Adrenal gland (tissue), 9 donors: ENCODE measurements at regions not wholly inside any gene's neighbourhood (a gene's known extent, or its start where the extent isn't known, plus 50 kb on each side); places are given as distances from the start of the nearest gene placed in this dataset.

Experiments
- DNase-seq, 7 donors: peaks; one replicate each; pipeline ENCODE4 v3.0.0-alpha.2; 2019 to 2020
- H3K27ac ChIP-seq, 5 donors: fragments of 200-600 bp; sonication (generic) in 4 of 5; 1 replicate in 3 of 5; 2 replicates in 2 of 5; pipeline versions ENCODE4 v1.5.1 to v1.8.0; 2016 to 2020; ENCODE audit warnings: mild to moderate bottlenecking in 1 of 5
- H3K27me3 ChIP-seq: fragments of 200-600 bp; 2 replicates; pipeline ENCODE4 v1.8.0; 2021
- H3K36me3 ChIP-seq, 2 donors: fragments of 200-600 bp; replicated peaks in 1 of 2; 1 replicate in 1 of 2; 2 replicates in 1 of 2; pipeline versions ENCODE4 v1.5.1 to v1.8.0; 2018 to 2022
- H3K4me1 ChIP-seq, 2 donors: fragments of 200-600 bp; replicated peaks in 1 of 2; 1 replicate in 1 of 2; 2 replicates in 1 of 2; pipeline versions ENCODE4 v1.5.1 to v1.8.0; 2018 to 2021
- H3K4me3 ChIP-seq, 4 donors: fragments of 200-600 bp; sonication (generic) in 3 of 4; one replicate each; pipeline ENCODE4 v1.5.1; 2016 to 2018
- H3K9me3 ChIP-seq, 3 donors: fragments of 200-600 bp; sonication (generic) in 1 of 3; replicated peaks in 1 of 3; 1 replicate in 2 of 3; 2 replicates in 1 of 3; pipeline versions ENCODE4 v1.5.1 to v1.8.0; 2016 to 2021
- POLR2A ChIP-seq, 2 donors: fragments of 450-650 bp; IDR thresholded peaks; one replicate each; pipeline ENCODE4 v1.6.1; 2017; ENCODE audit warnings: antibody characterized with exemption in 2 of 2, mild to moderate bottlenecking in 2 of 2, moderate library complexity in 1 of 2
- WGBS, 4 donors: extraction: QIAGEN DNeasy Blood & Tissue Kit in 2 of 4; methylation state at CpG; one replicate each; pipeline versions ENCODE4 v1.1.5 to v1.1.7; 2013 to 2017; 5-methylcytosine and 5-hydroxymethylcytosine counted together
- intact Hi-C, 2 donors: fragments of 100-400 bp; cut with DNase I; formaldehyde crosslinking; loops; one replicate each; pipeline versions ENCODE4 v1.14.1 to v1.15.0; 2022 to 2023
- TF ChIP-seq, protein P1 (sequence below), 6 experiments: fragments of 450-650 bp in 4 of 6; fragments of 200-600 bp in 2 of 6; sonication (generic) in 1 of 6; IDR thresholded peaks; 1 replicate in 5 of 6; 2 replicates in 1 of 6; pipeline versions ENCODE4 v1.5.1 to v1.8.0; 2016 to 2021; ENCODE audit warnings: antibody characterized with exemption in 6 of 6, mild to moderate bottlenecking in 2 of 6, moderate library complexity in 1 of 6
- donor health status: healthy with polysubstance abuse.
- donor health status: Bipolar disorder and iron deficiency.
- donor health status: DM: yes; HTN: yes; CAD: no.
- donor health status: DM: no; HTN: no; CAD: no.
- donor health status: DM: no; HTN: no; CAD: no.

GRCh38 chr5:85590764-85591163, 1027.0 kb upstream of the COX7C start:
- H3K4me1 ChIP-seq, result no peaks in the 10 kb centered on the region
- H3K27ac ChIP-seq, result no peak overlapping the region
- TF ChIP-seq POLR2A (IDR thresholded peaks at IDR 0.05), result no peak
- intact Hi-C loops, result no loop called here
- no peaks in the 10 kb centered on the region for H3K36me3 ChIP-seq
- 42 to 57% (median 51%) methylated on average over 2 of the region's 2 CpGs for WGBS, 4 donors
- no peaks in the 10 kb centered on the region for H3K9me3 ChIP-seq
- no peaks in the 10 kb centered on the region for H3K27me3 ChIP-seq
- DNase-seq, result no peak
- H3K4me3 ChIP-seq, result no peak overlapping the region

DNA sequence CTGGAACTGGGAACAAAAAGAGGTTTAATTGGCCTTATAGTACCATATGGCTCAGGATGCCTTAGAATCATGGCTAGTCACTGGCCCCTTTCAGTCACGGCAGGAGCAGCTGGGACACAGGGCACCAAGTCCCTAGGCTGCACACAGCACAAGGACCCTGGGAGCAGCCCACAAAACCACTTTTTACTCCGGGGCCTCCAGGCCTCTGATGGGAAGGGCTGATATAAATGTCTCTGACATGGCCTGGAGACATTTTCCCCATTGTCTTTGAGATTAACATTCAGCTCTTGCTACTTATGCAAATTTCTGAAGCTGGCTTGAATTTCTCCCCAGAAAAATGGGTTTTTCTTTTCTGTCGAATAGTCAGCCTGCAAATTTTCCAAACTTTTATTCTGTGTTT, 1026.4 kb upstream of the COX7C start:
- no peak overlapping the region for H3K27ac ChIP-seq
- no peaks in the 10 kb centered on the region for H3K4me1 ChIP-seq
- no peak overlapping the region for H3K4me3 ChIP-seq
- WGBS, 4 donors, result 66 to 76% (median 68%) methylated on average over 3 of the region's 3 CpGs
- no peaks in the 10 kb centered on the region for H3K36me3 ChIP-seq
- no peaks in the 10 kb centered on the region for H3K9me3 ChIP-seq
- intact Hi-C loops, result no loop called here
- TF ChIP-seq, protein P1, sequence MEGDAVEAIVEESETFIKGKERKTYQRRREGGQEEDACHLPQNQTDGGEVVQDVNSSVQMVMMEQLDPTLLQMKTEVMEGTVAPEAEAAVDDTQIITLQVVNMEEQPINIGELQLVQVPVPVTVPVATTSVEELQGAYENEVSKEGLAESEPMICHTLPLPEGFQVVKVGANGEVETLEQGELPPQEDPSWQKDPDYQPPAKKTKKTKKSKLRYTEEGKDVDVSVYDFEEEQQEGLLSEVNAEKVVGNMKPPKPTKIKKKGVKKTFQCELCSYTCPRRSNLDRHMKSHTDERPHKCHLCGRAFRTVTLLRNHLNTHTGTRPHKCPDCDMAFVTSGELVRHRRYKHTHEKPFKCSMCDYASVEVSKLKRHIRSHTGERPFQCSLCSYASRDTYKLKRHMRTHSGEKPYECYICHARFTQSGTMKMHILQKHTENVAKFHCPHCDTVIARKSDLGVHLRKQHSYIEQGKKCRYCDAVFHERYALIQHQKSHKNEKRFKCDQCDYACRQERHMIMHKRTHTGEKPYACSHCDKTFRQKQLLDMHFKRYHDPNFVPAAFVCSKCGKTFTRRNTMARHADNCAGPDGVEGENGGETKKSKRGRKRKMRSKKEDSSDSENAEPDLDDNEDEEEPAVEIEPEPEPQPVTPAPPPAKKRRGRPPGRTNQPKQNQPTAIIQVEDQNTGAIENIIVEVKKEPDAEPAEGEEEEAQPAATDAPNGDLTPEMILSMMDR (IDR thresholded peaks at IDR 0.05), result no peak
- TF ChIP-seq POLR2A (IDR thresholded peaks at IDR 0.05), result no peak
- no peaks in the 10 kb centered on the region for H3K27me3 ChIP-seq
- DNase-seq, result no peak

GRCh38 chr5:85602843-85603242, 1014.9 kb upstream of the COX7C start:
- H3K4me1 ChIP-seq, result no peaks in the 10 kb centered on the region
- H3K9me3 ChIP-seq, result no peaks in the 10 kb centered on the region
- no peak overlapping the region for H3K4me3 ChIP-seq
- intact Hi-C loops, result no loop called here
- DNase-seq, result no peak
- H3K27me3 ChIP-seq, result no peaks in the 10 kb centered on the region
- no peaks in the 10 kb centered on the region for H3K36me3 ChIP-seq
- WGBS, 4 donors, result 78 to 88% (median 82%) methylated on average over 1 of the region's 1 CpG
- TF ChIP-seq, protein P1 (IDR thresholded peaks at IDR 0.05), result no peak
- no peak for TF ChIP-seq POLR2A (IDR thresholded peaks at IDR 0.05)
- H3K27ac ChIP-seq, result no peak overlapping the region

GRCh38 chr5:85604378-85604777, 1013.4 kb upstream of the COX7C start:
- H3K27ac ChIP-seq, result no peak overlapping the region
- DNase-seq, result no peak
- H3K9me3 ChIP-seq, result no peaks in the 10 kb centered on the region
- intact Hi-C loops, result no loop called here
- 62 to 82% (median 80%) methylated on average over 1 of the region's 1 CpG for WGBS, 4 donors
- no peak overlapping the region for H3K4me3 ChIP-seq
- H3K27me3 ChIP-seq, result no peaks in the 10 kb centered on the region
- no peaks in the 10 kb centered on the region for H3K4me1 ChIP-seq
- no peaks in the 10 kb centered on the region for H3K36me3 ChIP-seq
- TF ChIP-seq POLR2A (IDR thresholded peaks at IDR 0.05), result no peak
- TF ChIP-seq, protein P1 (IDR thresholded peaks at IDR 0.05), result no peak

DNA sequence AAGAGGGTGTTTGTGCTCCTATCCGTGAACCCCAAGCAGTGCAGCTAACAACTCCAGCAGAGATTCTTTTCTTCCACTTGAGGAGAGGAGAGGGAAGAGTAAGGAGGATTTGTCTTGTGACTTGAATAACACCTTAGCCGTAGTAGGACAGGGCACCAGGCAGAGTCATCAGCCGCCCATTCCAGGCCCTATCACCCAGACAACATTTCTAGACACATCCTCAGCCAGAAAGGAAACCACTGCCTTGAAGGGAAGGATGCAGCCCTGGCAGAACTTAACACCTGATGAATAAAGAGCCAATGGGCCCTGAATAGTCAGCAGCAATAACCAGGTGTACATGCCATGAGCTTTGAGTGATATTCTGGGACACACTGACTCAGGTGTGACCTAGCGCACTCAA, 1013.0 kb upstream of the COX7C start:
- Histone ChIP-seq H3K4me1 (no peaks in the 10 kb centered on the region), H3K36me3 (no peaks in the 10 kb centered on the region), H3K27ac (no peak overlapping the region), H3K9me3 (no peaks in the 10 kb centered on the region), H3K27me3 (no peaks in the 10 kb centered on the region), H3K4me3 (no peak overlapping the region)
- 75 to 83% (median 79%) methylated on average over 4 of the region's 4 CpGs for WGBS, 4 donors
- intact Hi-C loops, result no loop called here
- no peak for TF ChIP-seq POLR2A (IDR thresholded peaks at IDR 0.05)
- TF ChIP-seq, protein P1 (IDR thresholded peaks at IDR 0.05), result no peak
- DNase-seq, result no peak
